H9 (cell line): ENCODE measurements at regions not wholly inside any gene's neighbourhood (a gene's known extent, or its start where the extent isn't known, plus 50 kb on each side); places are given as distances from the start of the nearest gene placed in this dataset.

Experiments used
- DNase-seq: peaks from one replicate; pipeline ENCODE4 v3.0.0-alpha.2; 2017
- H2AFZ ChIP-seq: one replicate; pipeline ENCODE4 v1.6.1; 2013; ENCODE audit warnings: mild to moderate bottlenecking, low read length, control low read depth, moderate library complexity
- H2AK5ac ChIP-seq: 2 replicates; pipeline ENCODE4 v1.6.1; 2013; ENCODE audit warnings: low read length, control low read depth, mixed read lengths; ENCODE audit not compliant: insufficient read length
- H2BK120ac ChIP-seq: one replicate; pipeline ENCODE4 v1.6.1; 2013; ENCODE audit warnings: low read depth, mild to moderate bottlenecking, low read length, control low read depth, inconsistent platforms; ENCODE audit not compliant: poor library complexity, severe bottlenecking
- H2BK12ac ChIP-seq: 2 replicates; pipeline ENCODE4 v1.6.1; 2013; ENCODE audit warnings: low read length, control low read depth, mixed read lengths, low read depth; ENCODE audit not compliant: insufficient read length
- H2BK15ac ChIP-seq: 2 replicates; pipeline ENCODE4 v1.6.1; 2013; ENCODE audit warnings: low read depth, low read length, control low read depth
- H2BK20ac ChIP-seq: one replicate; pipeline ENCODE4 v1.6.1; 2013; ENCODE audit warnings: low read depth, mild to moderate bottlenecking, low read length, control low read depth, inconsistent platforms; ENCODE audit not compliant: poor library complexity, severe bottlenecking
- H2BK5ac ChIP-seq: 2 replicates; pipeline ENCODE4 v1.6.1; 2013; ENCODE audit warnings: low read length, control low read depth, mixed read lengths; ENCODE audit not compliant: insufficient read length
- H3K14ac ChIP-seq: 2 replicates; pipeline ENCODE4 v1.6.1; 2013; ENCODE audit warnings: low read length, control low read depth; ENCODE audit not compliant: insufficient read depth
- H3K18ac ChIP-seq: 2 replicates; pipeline ENCODE4 v1.6.1; 2013; ENCODE audit warnings: low read depth, mild to moderate bottlenecking, mixed read lengths, low read length, control low read depth; ENCODE audit not compliant: insufficient read length
- H3K23ac ChIP-seq: 2 replicates; pipeline ENCODE4 v1.6.1; 2013; ENCODE audit warnings: low read length, control low read depth, mixed read lengths, low read depth; ENCODE audit not compliant: insufficient read length
- H3K23me2 ChIP-seq: 2 replicates; pipeline ENCODE4 v1.6.1; 2013; ENCODE audit warnings: low read depth, mild to moderate bottlenecking, mixed read lengths, low read length, control low read depth; ENCODE audit not compliant: insufficient read length, poor library complexity, severe bottlenecking
- H3K27ac ChIP-seq: 2 replicates; pipeline ENCODE4 v1.5.1; 2013; ENCODE audit warnings: low read length, control low read depth, mixed read lengths, low read depth; ENCODE audit not compliant: insufficient read length
- H3K27me3 ChIP-seq: 2 replicates; pipeline ENCODE4 v1.6.1; 2013; ENCODE audit warnings: low read length, control low read depth, inconsistent platforms; ENCODE audit not compliant: insufficient read depth
- H3K4ac ChIP-seq: 2 replicates; pipeline ENCODE4 v1.6.1; 2013; ENCODE audit warnings: low read depth, mild to moderate bottlenecking, control low read depth, inconsistent platforms, low read length, moderate library complexity
- H3K4me1 ChIP-seq: 2 replicates; pipeline ENCODE4 v1.6.1; 2013; ENCODE audit warnings: low read length, control low read depth, inconsistent platforms; ENCODE audit not compliant: insufficient read depth
- H3K4me2 ChIP-seq: 2 replicates; pipeline ENCODE4 v1.6.1; 2013; ENCODE audit warnings: low read length, control low read depth, mixed read lengths; ENCODE audit not compliant: insufficient read length, insufficient read depth
- H3K56ac ChIP-seq: 2 replicates; pipeline ENCODE4 v1.6.1; 2013; ENCODE audit warnings: low read depth, mild to moderate bottlenecking, mixed read lengths, low read length, control low read depth; ENCODE audit not compliant: insufficient read length
- H3K79me1 ChIP-seq: 2 replicates; pipeline ENCODE4 v1.6.1; 2013; ENCODE audit warnings: low read depth, mild to moderate bottlenecking, moderate library complexity, low read length, control low read depth, inconsistent platforms; ENCODE audit not compliant: insufficient read depth, poor library complexity, severe bottlenecking
- H3K79me2 ChIP-seq: 2 replicates; pipeline ENCODE4 v1.6.1; 2013; ENCODE audit warnings: low read length, control low read depth, inconsistent platforms; ENCODE audit not compliant: insufficient read depth
- H3K9ac ChIP-seq: 2 replicates; pipeline ENCODE4 v1.6.1; 2013; ENCODE audit warnings: low read length, control low read depth, mixed read lengths; ENCODE audit not compliant: insufficient read length; ENCODE audit errors: extremely low read depth
- H3K9me3 ChIP-seq: one replicate; pipeline ENCODE4 v1.6.1; 2013; ENCODE audit warnings: low read depth, low read length, inconsistent platforms; ENCODE audit not compliant: control insufficient read depth
- H3T11ph ChIP-seq: one replicate; pipeline ENCODE4 v1.6.1; 2013; ENCODE audit warnings: mild to moderate bottlenecking, low read length, control low read depth, inconsistent platforms
- H4K20me1 ChIP-seq: one replicate; pipeline ENCODE4 v1.6.1; 2013; ENCODE audit not compliant: control insufficient read depth, insufficient read length, insufficient read depth
- H4K5ac ChIP-seq: 2 replicates; pipeline ENCODE4 v1.6.1; 2013; ENCODE audit warnings: low read depth, mild to moderate bottlenecking, mixed read lengths, low read length, control low read depth; ENCODE audit not compliant: insufficient read length
- H4K8ac ChIP-seq: replicated peaks from 2 replicates; pipeline ENCODE4 v1.6.1; 2013; ENCODE audit warnings: low read length, control low read depth, mixed read lengths, low read depth; ENCODE audit not compliant: insufficient read length
- H4K91ac ChIP-seq: 2 replicates; pipeline ENCODE4 v1.6.1; 2013; ENCODE audit warnings: low read depth, mild to moderate bottlenecking, moderate library complexity, mixed read lengths, low read length, control low read depth; ENCODE audit not compliant: insufficient read length
- H3K27ac Mint-ChIP-seq, 3 experiments: 2 replicates in 2 of 3; 3 replicates in 1 of 3; pipeline ENCODE4 v1.8.0; 2020 to 2021; ENCODE audit warnings: mixed read lengths in 3 of 3, mild to moderate bottlenecking in 1 of 3, moderate library complexity in 1 of 3
- H3K27me3 Mint-ChIP-seq: 2 replicates; pipeline ENCODE4 v1.8.0; 2021; ENCODE audit warnings: low read depth, mild to moderate bottlenecking, moderate library complexity, mixed read lengths
- H3K36me3 Mint-ChIP-seq, 3 experiments: 2 replicates in 2 of 3; 3 replicates in 1 of 3; pipeline ENCODE4 v1.8.0; 2020 to 2021; ENCODE audit warnings: low read depth in 3 of 3, mixed read lengths in 3 of 3; ENCODE audit not compliant: insufficient read depth in 1 of 3
- H3K4me1 Mint-ChIP-seq, 2 experiments: 2 replicates each; pipeline ENCODE4 v1.8.0; 2020; ENCODE audit warnings: mixed read lengths in 2 of 2
- H3K4me3 Mint-ChIP-seq, 2 experiments: 2 replicates in 1 of 2; 3 replicates in 1 of 2; pipeline ENCODE4 v1.8.0; 2020 to 2021; ENCODE audit warnings: mild to moderate bottlenecking in 2 of 2, mixed read lengths in 2 of 2, moderate library complexity in 1 of 2
- H3K9me3 Mint-ChIP-seq, 2 experiments: 2 replicates in 1 of 2; 3 replicates in 1 of 2; pipeline ENCODE4 v1.8.0; 2020; ENCODE audit warnings: mild to moderate bottlenecking in 2 of 2, mixed read lengths in 2 of 2, moderate library complexity in 1 of 2
- CTCF ChIP-seq: fragments of 200-600 bp; sonication (generic); conservative IDR thresholded peaks from 3 replicates; pipeline ENCODE4 v1.8.0; 2021; ENCODE audit warnings: antibody characterized with exemption, mild to moderate bottlenecking
- WGBS: extraction: QIAGEN DNeasy Blood & Tissue Kit; methylation state at CpG from one replicate; pipeline ENCODE4 v1.1.7; 2013; ENCODE audit warnings: missing lambda C conversion rate, low lambda C conversion rate, mixed read lengths; ENCODE audit not compliant: insufficient read length; ENCODE audit errors: extremely low coverage; 5-methylcytosine and 5-hydroxymethylcytosine counted together

- Histone ChIP-seq H3K9ac (no peak overlapping the region), H2BK5ac (no peak overlapping the region), H3K4me2 (no peak overlapping the region), H2BK12ac (no peak overlapping the region), H3K14ac (no peak overlapping the region), H3K79me2 (no peaks in the 10 kb centered on the region), H3K9me3 (no peaks in the 10 kb centered on the region), H3K27me3 (no peaks in the 10 kb centered on the region), H3K56ac (no peak overlapping the region), H2AK5ac (no peak overlapping the region), H3K23ac (no peak overlapping the region), H2BK120ac (no peak overlapping the region), H2BK20ac (no peak overlapping the region), H3T11ph (no peak overlapping the region), H3K4ac (no peak overlapping the region), H3K27ac (no peak overlapping the region), H3K4me1 (no peaks in the 10 kb centered on the region), H4K91ac (no peak overlapping the region), H3K23me2 (no peaks in the 10 kb centered on the region), H2BK15ac (no peak overlapping the region), H4K8ac (no peak overlapping the region), H3K79me1 (no peaks in the 10 kb centered on the region), H3K18ac (no peak overlapping the region), H4K20me1 (no peaks in the 10 kb centered on the region), H4K5ac (no peak overlapping the region), H2AFZ (no peak overlapping the region)
- no peaks in the 10 kb centered on the region for H3K4me1 Mint-ChIP-seq
- H3K36me3 Mint-ChIP-seq: no peaks in the 10 kb centered on the region
- H3K27me3 Mint-ChIP-seq: no peaks in the 10 kb centered on the region
- no peak overlapping the region for H3K27ac Mint-ChIP-seq
- WGBS: 100% methylated on average over 1 of the region's 5 CpGs
- DNase-seq: no peak
- H3K9me3 Mint-ChIP-seq: peaks cover 0 to 3% of the 10 kb centered on the region in 2 experiments; a peak in 1 of 5 replicates
- no peak overlapping the region; a peak in 1 of 5 replicates for H3K4me3 Mint-ChIP-seq
- no peak for TF ChIP-seq CTCF
Observed at GRCh38 chr16:82311528-82311927, 141.5 kb upstream of the MPHOSPH6 start.
